Breast epithelium (tissue), 3 donors: ENCODE measurements at regions not wholly inside any gene's neighbourhood (a gene's known extent, or its start where the extent isn't known, plus 50 kb on each side); places are given as distances from the start of the nearest gene placed in this dataset.

Experiments used
- POLR2A ChIP-seq: fragments of 450-650 bp; IDR thresholded peaks from one replicate; pipeline ENCODE4 v1.6.1; 2016; ENCODE audit warnings: antibody characterized with exemption, mild to moderate bottlenecking, moderate library complexity
- TF ChIP-seq, protein P1 (sequence below), 3 donors: fragments of 450-650 bp; IDR thresholded peaks; one replicate each; pipeline ENCODE4 v1.5.1; 2016 to 2017; ENCODE audit warnings: antibody characterized with exemption in 3 of 3, mild to moderate bottlenecking in 3 of 3, moderate library complexity in 3 of 3

GRCh38 chr11:59267196-59267595 lies 54.5 kb upstream of the MPEG1 start:
- no peak for TF ChIP-seq POLR2A
- TF ChIP-seq, protein P1, sequence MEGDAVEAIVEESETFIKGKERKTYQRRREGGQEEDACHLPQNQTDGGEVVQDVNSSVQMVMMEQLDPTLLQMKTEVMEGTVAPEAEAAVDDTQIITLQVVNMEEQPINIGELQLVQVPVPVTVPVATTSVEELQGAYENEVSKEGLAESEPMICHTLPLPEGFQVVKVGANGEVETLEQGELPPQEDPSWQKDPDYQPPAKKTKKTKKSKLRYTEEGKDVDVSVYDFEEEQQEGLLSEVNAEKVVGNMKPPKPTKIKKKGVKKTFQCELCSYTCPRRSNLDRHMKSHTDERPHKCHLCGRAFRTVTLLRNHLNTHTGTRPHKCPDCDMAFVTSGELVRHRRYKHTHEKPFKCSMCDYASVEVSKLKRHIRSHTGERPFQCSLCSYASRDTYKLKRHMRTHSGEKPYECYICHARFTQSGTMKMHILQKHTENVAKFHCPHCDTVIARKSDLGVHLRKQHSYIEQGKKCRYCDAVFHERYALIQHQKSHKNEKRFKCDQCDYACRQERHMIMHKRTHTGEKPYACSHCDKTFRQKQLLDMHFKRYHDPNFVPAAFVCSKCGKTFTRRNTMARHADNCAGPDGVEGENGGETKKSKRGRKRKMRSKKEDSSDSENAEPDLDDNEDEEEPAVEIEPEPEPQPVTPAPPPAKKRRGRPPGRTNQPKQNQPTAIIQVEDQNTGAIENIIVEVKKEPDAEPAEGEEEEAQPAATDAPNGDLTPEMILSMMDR (IDR thresholded peaks at IDR 0.05): no peak
